Cerebellar cortex (tissue), 1 donor: ENCODE measurements at regions not wholly inside any gene's neighbourhood (a gene's known extent, or its start where the extent isn't known, plus 50 kb on each side); places are given as distances from the start of the nearest gene placed in this dataset.

Source experiments
- DNase-seq: peaks from one replicate; pipeline ENCODE4 v3.0.0-alpha.2; 2015; ENCODE audit warnings: low spot score

DNA sequence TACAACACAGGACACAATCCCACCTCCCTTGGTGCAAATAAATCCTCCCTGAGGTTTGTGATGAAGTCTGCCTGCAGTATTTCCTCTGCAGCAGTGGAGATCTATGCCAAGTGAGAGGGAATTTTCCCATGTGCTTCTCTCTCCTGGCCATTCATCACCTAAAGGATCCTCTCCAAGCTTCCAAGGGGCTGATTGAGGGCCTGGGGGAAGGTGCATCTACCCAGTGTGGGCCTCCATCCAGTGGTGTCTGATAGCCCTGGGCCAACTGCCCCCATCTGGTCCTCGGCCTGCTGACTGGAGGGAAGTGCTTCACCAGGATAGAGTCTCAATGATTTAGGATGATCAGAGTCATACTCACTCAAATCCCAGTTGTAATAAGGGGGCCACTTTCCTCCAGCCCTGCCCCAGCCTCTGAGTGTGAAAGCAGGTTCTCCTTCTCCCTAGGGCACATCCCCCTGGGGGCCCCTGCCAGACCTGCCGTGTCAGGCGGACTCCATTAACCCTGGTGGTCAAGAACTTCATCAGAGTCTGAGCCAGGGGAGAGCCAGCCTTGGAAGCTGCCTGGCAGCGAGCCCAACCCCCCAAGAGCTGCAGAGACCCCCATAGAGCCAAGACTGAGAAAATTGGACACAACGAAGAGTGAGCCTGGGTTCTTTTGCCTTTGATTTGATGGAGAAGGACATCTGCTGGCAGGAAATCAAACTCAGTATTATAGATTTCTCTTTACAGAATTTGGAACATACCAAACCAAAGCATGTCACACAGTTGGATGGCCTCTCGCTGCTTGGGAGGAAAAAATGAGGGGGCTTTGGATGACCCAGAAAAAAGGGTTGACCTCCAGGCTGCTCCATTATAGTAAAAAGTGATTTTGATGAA lies 509.6 kb downstream of the CMPK2 start:
- DNase-seq: no peak

DNA sequence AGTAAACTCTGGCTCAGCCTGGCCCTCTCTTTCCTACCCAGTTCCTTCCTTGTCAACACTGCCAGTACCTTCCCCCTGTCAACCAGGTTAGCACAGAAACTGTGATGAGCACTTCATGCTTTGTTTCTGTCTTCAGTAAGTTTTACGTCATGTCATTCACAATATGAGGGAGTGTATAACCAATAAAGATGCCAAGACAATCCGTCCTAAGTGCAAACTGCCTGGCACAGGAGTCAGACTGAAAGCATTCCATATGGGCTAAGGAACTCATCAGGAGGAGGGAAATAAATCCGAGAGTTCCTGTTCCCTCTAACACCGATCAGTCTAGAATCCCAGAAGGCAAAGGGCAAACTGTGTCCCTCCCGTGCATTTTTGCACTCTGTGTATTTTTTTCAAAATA lies 507.2 kb downstream of the CMPK2 start:
- DNase-seq: no peak

DNA sequence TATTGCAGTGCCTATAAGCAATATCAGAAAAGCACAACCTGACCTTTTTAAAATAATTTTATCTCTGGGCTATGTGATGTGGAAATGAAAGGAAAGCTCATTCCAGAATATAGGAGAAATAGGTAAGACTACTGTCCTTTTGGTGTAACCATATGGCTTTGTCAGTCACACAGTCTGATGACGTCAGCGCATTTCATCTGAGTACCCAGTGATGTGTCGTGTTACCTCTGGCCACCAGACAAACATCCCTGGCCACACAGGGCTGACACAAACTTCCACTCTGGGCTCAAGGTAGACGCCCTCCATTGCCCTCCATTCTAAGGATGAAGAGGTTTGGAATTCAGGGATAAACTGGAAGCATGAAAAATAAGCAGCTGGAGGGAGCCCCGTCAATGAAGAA lies 506.7 kb downstream of the CMPK2 start:
- DNase-seq: no peak

DNA sequence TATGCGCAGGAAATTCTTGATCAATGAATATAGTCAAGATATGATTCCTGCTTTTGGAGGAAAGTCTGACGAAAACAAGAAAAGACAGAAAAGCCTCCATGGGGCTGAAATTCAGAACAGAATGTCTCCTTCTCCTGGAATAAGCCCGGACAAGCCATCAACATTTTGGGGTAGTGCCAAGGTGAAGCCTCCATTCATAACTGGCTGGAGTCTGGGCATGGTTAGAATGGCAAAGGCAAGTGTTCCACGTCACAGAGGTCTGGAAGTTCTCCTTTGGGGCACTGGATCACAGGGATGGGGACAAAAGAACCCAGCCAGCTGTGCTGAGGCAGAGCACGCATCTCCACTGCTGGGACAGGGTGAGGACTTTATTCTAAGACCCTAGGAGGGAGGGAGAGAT lies 505.7 kb downstream of the CMPK2 start:
- DNase-seq: peak; percentile 0

DNA sequence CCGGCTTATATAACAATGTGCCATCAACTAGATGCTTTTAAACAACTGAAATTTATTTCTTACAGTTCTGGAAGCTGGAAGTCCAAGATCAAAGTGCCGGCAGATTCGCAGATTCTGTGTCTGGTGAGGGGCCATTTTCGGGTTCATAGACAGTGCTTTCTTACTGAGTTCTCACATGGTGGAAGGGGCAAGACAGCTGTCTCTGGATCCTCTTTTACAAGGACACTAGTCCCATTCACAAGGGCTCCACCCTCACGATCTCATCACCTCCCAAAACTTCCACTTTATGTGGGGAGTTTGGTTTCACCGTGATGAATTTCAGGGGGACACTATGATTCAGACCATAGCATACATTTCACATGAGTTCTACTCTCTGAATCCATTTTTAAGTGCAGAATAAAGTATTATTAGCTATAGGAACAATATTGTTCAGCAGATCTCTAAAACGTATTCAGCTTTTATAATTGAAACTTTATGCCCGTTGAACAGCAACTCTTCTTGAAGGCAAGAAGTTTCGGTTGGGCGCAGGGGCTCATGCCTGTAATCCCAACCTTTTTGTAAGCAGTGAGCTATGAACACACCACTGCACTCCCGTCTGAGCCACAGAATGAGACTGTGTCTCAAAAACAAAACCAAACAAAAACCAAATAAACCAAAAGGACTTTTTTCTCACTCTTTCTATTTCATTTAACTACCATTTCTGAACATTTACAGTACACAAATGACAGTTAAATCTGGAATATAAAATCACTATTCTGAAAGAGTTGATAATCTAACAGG lies 502.8 kb downstream of the CMPK2 start:
- DNase-seq: no peak

DNA sequence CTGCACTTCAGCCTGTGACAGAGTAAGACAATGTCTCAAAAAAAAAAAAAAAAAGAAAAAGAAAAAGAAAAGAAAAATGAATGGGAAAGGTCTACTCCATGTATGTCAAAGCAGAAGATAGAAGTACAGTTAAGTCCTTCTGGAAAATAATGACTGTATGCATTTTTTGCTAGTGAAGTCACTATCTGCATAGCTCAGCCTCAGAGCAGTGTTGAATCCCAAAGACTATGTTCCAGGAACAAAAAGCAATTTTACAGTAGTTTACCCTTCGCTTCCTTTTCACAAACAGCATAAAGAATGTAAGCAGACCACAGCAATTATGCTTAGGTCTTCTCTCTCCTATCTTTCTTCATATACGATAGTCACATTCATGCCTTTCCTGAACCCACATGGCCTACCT lies 497.4 kb downstream of the CMPK2 start:
- no peak for DNase-seq

DNA sequence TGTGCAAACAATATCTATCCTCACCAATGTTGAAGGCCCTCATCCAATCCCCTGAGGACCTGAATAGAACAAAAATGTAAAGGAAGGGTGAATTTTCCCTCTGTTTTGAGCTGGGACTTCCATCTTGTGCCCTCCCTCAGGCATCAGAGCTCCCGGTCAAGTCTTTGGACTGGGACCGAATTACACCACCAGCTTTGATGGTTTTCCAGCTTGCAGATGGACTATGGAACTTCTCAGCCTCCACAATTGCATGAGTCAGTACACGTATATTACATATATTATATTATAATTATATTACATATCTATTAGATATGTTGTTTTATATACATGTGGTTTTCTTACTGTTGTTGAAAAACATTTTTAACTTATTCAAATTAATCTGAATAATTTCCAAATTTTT lies 496.4 kb downstream of the CMPK2 start:
- no peak for DNase-seq

DNA sequence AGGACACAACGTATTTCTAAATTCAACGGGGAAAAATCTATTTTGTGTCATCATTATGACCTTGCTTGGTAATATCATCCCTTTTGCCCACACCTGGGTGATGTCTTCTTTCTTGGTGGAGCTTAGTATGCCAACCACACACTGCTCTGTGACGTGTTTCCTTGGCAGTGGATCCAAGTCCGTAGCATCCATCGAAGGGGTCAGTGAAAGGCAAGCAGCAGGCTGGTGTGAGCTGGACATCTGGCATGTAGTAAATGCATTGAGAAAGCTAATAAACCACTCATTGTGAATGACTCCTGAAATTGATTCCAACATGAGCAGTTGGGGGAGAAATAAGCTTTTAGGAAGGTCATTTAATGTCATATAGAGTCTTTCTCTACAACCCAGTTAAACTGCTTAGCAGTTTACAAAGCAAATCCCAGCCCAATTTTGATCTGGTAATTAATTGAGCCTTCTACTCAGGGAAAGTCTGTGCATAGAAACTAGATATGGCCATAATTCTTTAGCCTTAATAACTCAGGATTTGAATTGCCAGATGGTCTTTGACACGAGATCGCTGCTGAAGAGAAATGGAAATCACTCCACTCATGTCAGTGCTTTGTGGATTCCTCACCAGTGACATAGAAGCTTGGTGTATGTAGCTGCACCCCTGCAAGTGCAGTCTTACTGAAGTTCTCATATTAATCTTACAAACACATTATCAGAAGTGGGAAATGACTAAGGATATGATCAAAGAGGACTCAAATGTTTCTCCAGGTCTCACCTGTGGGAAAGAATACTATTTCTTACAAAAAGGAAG lies 494.8 kb downstream of the CMPK2 start:
- DNase-seq: no peak

DNA sequence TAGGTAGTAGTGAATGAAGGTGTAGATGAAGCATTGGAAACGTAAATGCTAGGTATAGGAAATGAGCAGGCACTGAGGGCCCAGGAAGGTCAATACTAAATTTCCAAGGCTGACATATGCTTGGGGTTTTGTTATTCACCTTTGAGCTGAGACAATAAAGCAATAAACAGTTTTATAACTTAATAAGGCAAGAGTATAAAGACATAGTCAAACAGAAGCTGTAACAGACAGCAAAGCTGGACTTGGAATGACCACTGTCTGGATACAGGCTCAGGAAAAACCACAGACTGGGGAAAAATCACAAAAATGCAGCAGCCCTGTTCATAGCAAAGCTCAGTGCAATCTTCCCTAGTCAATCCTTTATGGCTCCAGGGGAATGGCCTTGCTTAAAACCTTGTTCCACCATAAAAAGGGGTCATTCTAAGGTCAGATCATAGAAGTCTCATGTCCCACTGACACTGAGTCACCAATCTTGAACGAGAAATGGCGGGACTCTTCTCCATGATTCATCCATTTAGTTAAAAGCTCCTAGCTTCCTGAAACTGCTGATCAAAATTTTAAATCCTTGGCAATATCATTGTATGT lies 493.3 kb downstream of the CMPK2 start:
- DNase-seq: no peak

DNA sequence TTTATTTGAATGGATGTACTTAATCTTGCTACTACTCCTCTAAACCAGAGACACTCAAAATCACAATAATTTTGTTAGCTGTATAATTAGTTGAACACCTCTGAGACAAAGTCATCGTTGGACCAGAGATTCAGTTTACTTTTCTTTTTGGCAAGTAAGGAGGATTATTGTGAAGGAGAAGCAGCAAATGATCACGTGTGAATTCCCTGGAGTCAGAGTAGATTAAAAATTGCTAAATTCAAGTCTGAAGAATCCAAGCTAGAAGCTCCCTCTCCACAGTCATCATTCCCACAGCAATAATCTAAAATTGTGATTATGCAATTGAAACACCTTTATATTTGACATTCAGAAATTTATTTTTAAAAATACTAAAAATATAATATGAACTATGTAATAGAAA lies 484.4 kb downstream of the CMPK2 start:
- DNase-seq: no peak

DNA sequence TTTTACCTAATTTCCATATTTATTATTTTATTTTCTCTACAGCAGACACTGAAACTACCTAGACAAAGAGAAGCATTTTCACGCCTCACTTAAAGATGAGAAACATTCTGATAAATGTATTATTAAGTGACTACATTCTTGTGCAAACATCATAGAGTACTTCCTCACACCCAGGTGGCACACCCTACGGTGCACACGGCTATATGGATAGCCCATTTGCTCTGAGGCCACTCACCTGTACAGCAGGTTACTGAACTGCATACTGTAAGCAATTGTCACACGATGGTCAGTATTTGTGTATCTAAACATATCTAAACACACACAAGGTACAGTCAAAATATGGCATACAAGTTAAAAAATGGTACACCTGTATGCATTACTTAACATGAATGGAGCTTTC lies 481.4 kb downstream of the CMPK2 start:
- no peak for DNase-seq

DNA sequence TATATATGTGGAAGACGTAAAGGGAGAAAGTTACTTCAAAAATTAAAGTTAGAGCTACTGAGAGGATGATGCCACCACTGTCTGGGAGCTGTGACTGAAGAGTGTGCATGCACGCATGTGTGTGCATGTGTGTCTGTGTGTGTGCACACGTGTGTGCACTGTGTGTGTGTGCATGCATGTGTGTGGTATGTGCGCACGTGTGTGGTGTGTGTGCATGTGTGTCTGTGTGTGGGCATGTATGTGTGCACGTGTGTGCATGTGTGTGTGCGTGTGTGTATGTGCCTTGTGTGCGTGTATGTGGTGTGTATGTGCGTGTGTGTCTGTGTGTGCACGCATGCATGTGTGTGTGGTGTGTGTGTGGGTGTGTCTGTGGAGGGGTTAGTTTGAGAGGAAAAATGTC lies 473.4 kb downstream of the CMPK2 start:
- DNase-seq: no peak

DNA sequence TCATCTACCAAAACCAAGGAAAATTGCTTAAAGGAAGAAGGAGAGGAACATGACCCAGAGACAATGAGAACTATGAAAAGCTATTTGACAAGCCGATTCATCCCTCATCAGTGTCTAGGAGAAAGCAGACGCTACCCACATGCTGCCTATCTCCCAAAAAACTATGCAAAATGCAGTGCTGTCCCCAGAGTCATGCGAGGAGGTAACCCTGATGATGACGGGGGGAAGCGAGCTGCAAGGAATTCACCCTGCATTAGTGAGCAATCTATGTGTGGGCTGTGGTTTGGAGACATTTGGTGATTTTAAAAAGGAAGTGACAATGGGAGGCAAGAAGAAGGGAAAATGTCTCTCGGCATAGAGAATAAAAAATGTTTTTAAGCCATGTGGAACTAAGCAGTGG lies 472.7 kb downstream of the CMPK2 start:
- DNase-seq: no peak

DNA sequence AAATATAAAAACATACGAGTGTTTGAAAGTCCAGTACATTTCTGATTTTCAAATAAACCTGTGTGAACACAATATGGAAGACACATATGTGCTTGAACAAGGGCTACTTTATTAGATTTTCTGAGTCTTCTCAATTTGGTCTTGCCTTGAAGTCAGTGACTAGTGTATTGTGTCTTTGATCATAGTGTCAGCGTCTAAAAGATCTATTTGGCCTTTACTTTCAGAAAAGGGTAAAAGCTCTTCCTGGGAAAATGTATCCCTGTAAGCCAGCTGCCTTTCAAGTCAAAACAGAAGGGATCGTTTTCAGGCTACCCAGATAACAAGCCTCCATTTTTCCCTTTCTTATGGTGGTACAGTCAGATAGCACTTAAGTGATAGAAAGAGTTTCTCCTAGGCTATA lies 471.9 kb downstream of the CMPK2 start:
- DNase-seq: no peak

DNA sequence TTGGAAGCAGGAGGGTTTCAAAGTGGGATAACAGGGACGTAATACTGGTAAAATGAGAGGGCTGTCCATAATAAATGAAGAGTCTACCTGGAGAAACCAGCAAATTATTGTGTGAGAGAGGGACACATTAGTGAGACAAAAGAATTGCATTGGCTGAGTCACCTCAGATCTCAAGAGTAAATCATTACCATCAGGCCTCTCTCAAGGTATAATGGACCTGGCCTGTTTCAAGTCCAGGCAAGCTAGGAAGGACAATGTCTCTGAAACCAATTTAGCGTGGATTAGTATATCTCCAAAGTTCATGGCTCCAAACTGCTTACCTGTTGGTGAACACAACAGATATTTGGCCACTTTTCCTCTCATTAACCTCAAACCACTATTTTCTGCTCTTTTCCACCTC lies 471.4 kb downstream of the CMPK2 start:
- DNase-seq: no peak

DNA sequence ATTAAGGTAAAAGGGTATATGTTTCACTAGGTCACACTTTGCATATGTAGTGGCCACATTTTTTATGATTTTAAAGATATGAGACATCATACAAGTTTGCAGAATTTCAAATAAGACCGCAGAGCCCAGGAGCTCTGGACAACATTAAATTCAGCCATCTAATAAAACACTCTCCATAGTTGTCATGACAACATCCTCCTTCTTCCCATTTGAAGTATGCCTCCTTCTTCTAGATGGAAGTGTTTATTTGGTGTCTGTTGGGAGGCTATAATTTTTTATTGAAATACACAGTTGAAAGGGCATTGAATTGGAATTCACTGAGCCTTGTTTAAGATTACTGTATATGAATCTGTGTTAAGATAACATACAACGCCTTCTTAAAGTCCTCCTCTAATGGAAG lies 467.3 kb downstream of the CMPK2 start:
- no peak for DNase-seq

DNA sequence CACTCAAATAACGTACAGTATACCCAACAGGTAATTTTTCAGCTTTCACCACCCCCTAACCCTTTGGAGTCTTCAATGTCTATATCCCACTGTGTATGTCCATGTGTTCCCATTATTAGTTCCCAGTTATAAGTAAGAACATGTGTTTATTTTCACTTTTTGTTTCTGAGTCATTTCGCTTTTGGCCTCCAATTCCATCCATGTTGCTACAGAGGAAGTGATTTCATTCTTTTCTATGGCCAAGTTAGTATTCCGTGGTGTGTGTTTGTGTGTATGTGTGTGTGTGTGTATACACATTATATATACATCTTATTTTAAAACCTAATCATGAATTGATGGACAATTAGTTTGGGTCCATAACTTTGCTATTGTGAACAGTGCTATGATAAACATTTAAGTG lies 464.4 kb downstream of the CMPK2 start:
- no peak for DNase-seq

DNA sequence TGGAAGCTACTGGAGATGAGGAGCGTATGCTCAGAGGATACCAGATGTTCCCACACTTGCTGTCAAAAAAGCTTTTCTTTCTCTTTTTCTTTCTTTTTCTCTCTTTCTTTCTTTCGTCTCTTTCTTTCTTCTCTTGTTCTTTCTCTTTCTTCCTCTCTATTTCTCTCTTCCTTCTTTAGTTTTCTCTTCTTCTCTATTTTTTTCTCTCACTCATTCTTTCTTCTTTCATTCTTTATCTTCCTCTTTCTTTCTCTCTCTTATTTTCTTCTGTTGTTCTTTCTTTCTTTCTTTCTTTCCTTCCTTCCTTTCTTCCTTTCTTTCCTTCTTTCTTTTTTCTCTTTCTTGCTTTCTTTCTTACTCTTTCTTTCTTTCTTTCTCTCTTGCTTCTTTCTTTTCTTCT lies 457.6 kb downstream of the CMPK2 start:
- no peak for DNase-seq

DNA sequence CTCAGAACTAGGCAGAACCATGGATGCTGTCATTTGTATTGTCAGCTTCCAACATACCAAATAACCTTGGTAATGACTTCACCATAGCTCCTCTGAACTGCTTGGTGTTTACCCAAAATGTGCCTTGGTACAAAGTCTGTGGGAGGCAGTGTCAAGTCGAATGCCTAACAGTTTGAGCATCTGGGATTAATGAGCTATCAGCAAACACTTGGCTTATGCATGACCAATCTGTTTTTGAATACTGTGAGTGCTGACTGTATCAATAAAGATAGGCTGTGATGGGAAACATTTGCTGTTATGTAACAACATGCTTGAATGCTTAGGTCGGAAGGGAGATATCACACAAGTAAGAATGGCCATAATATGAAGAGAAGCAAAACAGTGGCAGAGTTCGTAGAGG lies 455.4 kb downstream of the CMPK2 start:
- no peak for DNase-seq

DNA sequence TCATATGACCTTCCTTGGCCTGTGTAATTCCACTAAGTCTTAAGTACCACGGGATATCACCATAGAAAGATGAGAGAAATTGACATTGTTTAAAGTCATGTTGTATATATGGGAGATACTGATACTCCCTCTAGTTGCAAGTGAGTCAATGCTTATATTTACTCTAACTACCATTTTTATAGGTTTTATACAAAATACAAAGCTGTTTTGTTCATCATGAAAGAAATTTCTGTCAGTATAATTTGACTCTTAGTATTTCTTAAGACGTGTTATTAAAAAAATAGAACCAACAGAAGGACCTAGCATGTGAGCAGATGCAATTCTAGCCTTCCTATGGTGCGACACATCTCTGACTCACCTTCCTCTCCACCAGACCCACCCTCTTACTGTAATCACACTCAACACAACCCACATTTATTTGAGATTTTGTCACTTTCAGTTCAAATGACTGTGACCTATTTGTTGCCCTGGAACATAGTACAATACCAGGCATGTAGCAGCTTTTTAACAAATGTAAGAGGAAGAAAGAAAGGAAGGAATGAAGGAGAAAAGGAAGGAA lies 453.1 kb downstream of the CMPK2 start:
- DNase-seq: no peak

DNA sequence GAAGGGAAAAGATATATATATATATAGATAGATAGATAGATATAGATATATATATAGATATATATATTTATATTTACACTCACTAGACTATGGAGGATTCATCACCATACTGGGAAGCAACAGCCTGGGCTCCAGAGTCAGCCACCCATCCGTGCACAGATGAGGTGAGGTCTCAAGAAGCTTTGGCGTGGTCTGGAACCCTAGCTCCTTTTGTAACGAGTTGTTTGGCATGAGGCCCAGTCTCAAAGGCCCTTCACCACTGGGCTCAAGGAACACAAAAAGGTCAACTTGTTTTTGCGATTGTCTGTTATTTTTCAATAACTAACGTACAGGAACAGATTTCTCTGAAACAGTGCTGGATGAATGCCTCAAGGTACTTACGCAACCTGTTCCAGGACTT lies 448.7 kb downstream of the CMPK2 start:
- DNase-seq: no peak

DNA sequence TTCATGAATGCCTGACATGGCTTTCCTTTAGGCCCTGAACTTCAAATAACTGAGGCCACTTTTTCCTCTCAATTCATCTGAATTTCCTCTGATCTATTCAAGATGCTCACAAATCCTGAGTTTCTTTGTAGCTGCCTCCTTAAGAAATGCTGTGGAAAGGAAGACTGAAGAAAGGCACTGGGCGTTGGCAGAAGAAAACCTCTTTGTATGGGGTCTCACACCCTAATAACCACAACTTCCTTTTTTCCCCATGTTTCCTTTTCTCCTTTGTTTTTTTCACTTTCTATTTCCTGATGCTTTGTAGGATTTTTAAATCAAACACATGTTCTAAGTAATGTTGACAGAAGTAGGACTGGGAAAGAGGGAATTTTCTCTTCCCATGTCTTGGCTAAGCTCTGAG lies 447.4 kb downstream of the CMPK2 start:
- no peak for DNase-seq
